PC-9 (cell line): ENCODE measurements at regions not wholly inside any gene's neighbourhood (a gene's known extent, or its start where the extent isn't known, plus 50 kb on each side); places are given as distances from the start of the nearest gene placed in this dataset.

Experiments
- BruUV-seq: library from RNA; stranded (reverse); fragments of 400-500 nt; replicated peaks from 2 replicates; lab custom pipeline; 2021; lab: Mats Ljungman, UMichigan
- CTCF ChIA-PET: fragments of 300-600 bp; sonication (Branson Sonifier 250); formaldehyde crosslinking; loops from one replicate; lab custom pipeline; 2022; ENCODE audit warnings: antibody characterized with exemption; lab: Charles Lee
- POLR2A ChIA-PET: fragments of 300-600 bp; sonication (Branson Sonifier 250); formaldehyde crosslinking; loops from one replicate; lab custom pipeline; 2022; ENCODE audit warnings: antibody characterized with exemption; ENCODE audit not compliant: unreplicated experiment; lab: Charles Lee
- DNase-seq, 2 experiments: peaks; one replicate each; pipeline versions ENCODE4 v3.0.0 to v3.0.0-alpha.2; 2015 to 2022; ENCODE audit warnings: mixed read lengths in 1 of 2
- H2AFZ ChIP-seq: fragments of 200-600 bp; sonication (generic); 2 replicates; pipeline ENCODE4 v1.8.1; 2017; ENCODE audit warnings: antibody characterized with exemption
- H3F3A ChIP-seq: fragments of 200-600 bp; sonication (generic); 2 replicates; pipeline ENCODE4 v1.8.1; 2017; ENCODE audit warnings: antibody characterized with exemption, mild to moderate bottlenecking, low read depth; ENCODE audit not compliant: insufficient read depth
- H3K27ac ChIP-seq: fragments of 200-600 bp; sonication (generic); 2 replicates; pipeline ENCODE4 v1.6.1; 2016; ENCODE audit warnings: mixed run types
- H3K27me3 ChIP-seq: fragments of 200-600 bp; sonication (generic); 2 replicates; pipeline ENCODE4 v1.6.1; 2016; ENCODE audit warnings: low read depth, mixed run types; ENCODE audit not compliant: insufficient read depth
- H3K36me3 ChIP-seq: fragments of 200-600 bp; sonication (generic); 2 replicates; pipeline ENCODE4 v1.6.1; 2016; ENCODE audit warnings: low read depth, mixed run types
- H3K4me1 ChIP-seq: fragments of 200-600 bp; sonication (generic); replicated peaks from 2 replicates; pipeline ENCODE4 v1.6.1; 2016; ENCODE audit warnings: mixed run types; ENCODE audit not compliant: insufficient read depth
- H3K4me2 ChIP-seq: fragments of 200-600 bp; sonication (generic); 2 replicates; pipeline ENCODE4 v1.6.1; 2017; ENCODE audit warnings: mixed run types
- H3K4me3 ChIP-seq: fragments of 200-600 bp; sonication (generic); 2 replicates; pipeline ENCODE4 v1.6.1; 2016; ENCODE audit warnings: mixed run types
- H3K79me2 ChIP-seq: fragments of 200-600 bp; sonication (generic); 2 replicates; pipeline ENCODE4 v1.6.1; 2017; ENCODE audit warnings: low read depth, mixed run types
- H3K9me2 ChIP-seq: fragments of 200-600 bp; sonication (generic); 2 replicates; pipeline ENCODE4 v1.8.1; 2017; ENCODE audit warnings: mild to moderate bottlenecking; ENCODE audit not compliant: insufficient read depth
- H3K9me3 ChIP-seq: fragments of 200-600 bp; sonication (generic); 2 replicates; pipeline ENCODE4 v1.8.1; 2016; ENCODE audit warnings: low read depth; ENCODE audit not compliant: insufficient read depth
- H4K20me1 ChIP-seq: fragments of 200-600 bp; sonication (generic); 2 replicates; pipeline ENCODE4 v1.8.1; 2017; ENCODE audit not compliant: insufficient read depth
- EZH2 ChIP-seq: fragments of 200-600 bp; sonication (generic); IDR thresholded peaks from 2 replicates; pipeline ENCODE4 v1.8.0; 2017; ENCODE audit warnings: antibody characterized with exemption, low read depth
- intact Hi-C: fragments of 100-400 bp; cut with micrococcal nuclease; formaldehyde crosslinking; loops from one replicate; pipeline ENCODE4 v1.10.0; 2022; ENCODE audit not compliant: unreplicated experiment
- TF ChIP-seq, protein P1 (sequence below): fragments of 200-600 bp; sonication (generic); conservative IDR thresholded peaks from 2 replicates; pipeline ENCODE4 v1.6.1; 2017; ENCODE audit warnings: mixed run types, antibody characterized with exemption, mild to moderate bottlenecking, moderate library complexity

DNA sequence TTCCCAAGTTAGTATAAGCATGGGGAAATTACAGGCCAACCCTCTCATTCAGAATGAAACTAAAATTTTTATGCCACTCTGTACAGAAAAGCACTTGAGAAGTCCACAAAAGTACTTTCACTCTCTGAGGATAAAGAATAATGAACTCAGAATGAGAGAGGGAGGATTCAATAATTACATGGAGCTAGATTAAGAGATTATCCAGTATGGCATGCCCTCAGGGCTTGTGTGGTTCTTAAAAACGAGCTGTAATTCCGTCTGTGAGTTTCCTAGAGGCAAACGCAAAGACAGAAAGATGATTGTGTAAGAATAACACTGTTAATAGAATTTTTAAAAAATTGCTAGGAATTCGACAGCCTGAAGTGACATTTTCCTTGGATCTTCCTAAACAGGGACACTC lies 126.8 kb upstream of the PTCH1 start:
- DNase-seq: no peak
- H3K9me2 ChIP-seq: no peaks in the 10 kb centered on the region
- intact Hi-C loops: no loop called here
- no peaks in the 10 kb centered on the region for H3K9me3 ChIP-seq
- no TSS peak for BruUV-seq
- H3F3A ChIP-seq: no peaks in the 10 kb centered on the region
- no peak for TF ChIP-seq EZH2
- TF ChIP-seq, protein P1, sequence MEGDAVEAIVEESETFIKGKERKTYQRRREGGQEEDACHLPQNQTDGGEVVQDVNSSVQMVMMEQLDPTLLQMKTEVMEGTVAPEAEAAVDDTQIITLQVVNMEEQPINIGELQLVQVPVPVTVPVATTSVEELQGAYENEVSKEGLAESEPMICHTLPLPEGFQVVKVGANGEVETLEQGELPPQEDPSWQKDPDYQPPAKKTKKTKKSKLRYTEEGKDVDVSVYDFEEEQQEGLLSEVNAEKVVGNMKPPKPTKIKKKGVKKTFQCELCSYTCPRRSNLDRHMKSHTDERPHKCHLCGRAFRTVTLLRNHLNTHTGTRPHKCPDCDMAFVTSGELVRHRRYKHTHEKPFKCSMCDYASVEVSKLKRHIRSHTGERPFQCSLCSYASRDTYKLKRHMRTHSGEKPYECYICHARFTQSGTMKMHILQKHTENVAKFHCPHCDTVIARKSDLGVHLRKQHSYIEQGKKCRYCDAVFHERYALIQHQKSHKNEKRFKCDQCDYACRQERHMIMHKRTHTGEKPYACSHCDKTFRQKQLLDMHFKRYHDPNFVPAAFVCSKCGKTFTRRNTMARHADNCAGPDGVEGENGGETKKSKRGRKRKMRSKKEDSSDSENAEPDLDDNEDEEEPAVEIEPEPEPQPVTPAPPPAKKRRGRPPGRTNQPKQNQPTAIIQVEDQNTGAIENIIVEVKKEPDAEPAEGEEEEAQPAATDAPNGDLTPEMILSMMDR: no peak
- H3K27me3 ChIP-seq: peaks cover 64% of the 10 kb centered on the region
- H3K4me3 ChIP-seq: no peak overlapping the region
- H3K27ac ChIP-seq: no peak overlapping the region
- no peaks in the 10 kb centered on the region for H4K20me1 ChIP-seq
- POLR2A ChIA-PET: no interaction called here
- no peaks in the 10 kb centered on the region for H3K79me2 ChIP-seq
- H3K4me2 ChIP-seq: no peak overlapping the region
- H3K4me1 ChIP-seq: no peaks in the 10 kb centered on the region
- CTCF ChIA-PET: no interaction called here
- H2AFZ ChIP-seq: no peak overlapping the region
- H3K36me3 ChIP-seq: no peaks in the 10 kb centered on the region

DNA sequence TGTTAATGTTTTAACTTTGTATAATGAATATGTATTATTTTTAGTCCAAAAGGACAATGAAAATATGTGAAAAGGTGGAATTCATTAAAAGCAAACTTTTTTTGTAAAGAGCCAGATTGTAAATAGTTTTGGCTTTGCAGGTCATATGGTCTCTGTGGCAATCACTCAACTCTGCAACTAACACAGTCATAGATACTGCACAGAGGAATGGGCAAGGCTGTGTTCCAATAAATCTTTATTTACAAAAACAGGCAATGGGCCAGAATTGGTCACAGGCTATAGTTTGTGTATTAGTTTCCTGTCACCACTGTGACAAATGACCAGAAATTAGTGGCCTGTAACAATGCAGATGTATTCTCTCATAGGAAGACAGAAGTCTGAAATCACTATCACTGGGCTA lies 125.4 kb upstream of the PTCH1 start:
- TF ChIP-seq EZH2: no peak
- TF ChIP-seq, protein P1: no peak
- H3K27me3 ChIP-seq: peaks cover 68% of the 10 kb centered on the region
- no peak for DNase-seq
- H3K9me3 ChIP-seq: no peaks in the 10 kb centered on the region
- H2AFZ ChIP-seq: no peak overlapping the region
- no peak overlapping the region for H3K27ac ChIP-seq
- intact Hi-C loops: no loop called here
- POLR2A ChIA-PET: no interaction called here
- no peaks in the 10 kb centered on the region for H4K20me1 ChIP-seq
- H3K4me1 ChIP-seq: no peaks in the 10 kb centered on the region
- no peaks in the 10 kb centered on the region for H3K36me3 ChIP-seq
- H3K4me2 ChIP-seq: no peak overlapping the region
- no peaks in the 10 kb centered on the region for H3K79me2 ChIP-seq
- CTCF ChIA-PET: no interaction called here
- no TSS peak for BruUV-seq
- H3F3A ChIP-seq: no peaks in the 10 kb centered on the region
- H3K4me3 ChIP-seq: no peak overlapping the region
- no peaks in the 10 kb centered on the region for H3K9me2 ChIP-seq

DNA sequence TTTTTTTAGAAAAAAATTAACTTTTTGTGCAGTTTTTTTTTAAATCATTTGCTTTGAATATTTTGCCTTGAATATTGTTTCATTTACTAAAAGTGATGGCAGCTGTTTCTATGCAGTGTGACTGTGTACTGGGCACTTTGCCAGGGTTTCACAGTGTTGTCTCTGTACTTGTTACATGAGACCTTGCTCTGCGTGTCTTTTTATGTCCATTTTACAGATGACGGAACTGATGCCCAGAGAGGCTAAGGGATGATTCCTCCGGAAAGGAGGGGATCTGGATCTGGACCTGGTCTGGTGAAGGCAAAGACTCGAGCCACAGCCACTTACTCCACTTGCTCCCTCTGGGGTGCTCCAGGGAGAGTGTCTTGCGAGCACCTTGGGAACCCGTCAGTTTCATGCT lies 124.8 kb upstream of the PTCH1 start:
- CTCF ChIA-PET: no interaction called here
- Histone ChIP-seq H3K27me3 (peaks cover 72% of the 10 kb centered on the region), H3K27ac (no peak overlapping the region), H3K79me2 (no peaks in the 10 kb centered on the region), H3K36me3 (no peaks in the 10 kb centered on the region), H3F3A (no peaks in the 10 kb centered on the region), H3K4me1 (no peaks in the 10 kb centered on the region), H4K20me1 (no peaks in the 10 kb centered on the region), H3K4me2 (no peak overlapping the region), H3K9me2 (no peaks in the 10 kb centered on the region), H3K4me3 (no peak overlapping the region), H2AFZ (no peak overlapping the region), H3K9me3 (no peaks in the 10 kb centered on the region)
- TF ChIP-seq, protein P1: no peak
- TF ChIP-seq EZH2: no peak
- BruUV-seq: no TSS peak
- POLR2A ChIA-PET: interaction anchor here (0.6 kb wide), 1 partner anchor 14 kb away, joined by 6 read pairs; no protein-coding TSS in a partner anchor
- intact Hi-C loops: no loop called here
- no peak for DNase-seq
